ENCODE measurements at regions not wholly inside any gene's neighbourhood (a gene's known extent, or its start where the extent isn't known, plus 50 kb on each side); places are given as distances from the start of the nearest gene placed in this dataset.
A peak's percentile ranks its signal among the peaks of the same experiment; 100 is the strongest.

DNA sequence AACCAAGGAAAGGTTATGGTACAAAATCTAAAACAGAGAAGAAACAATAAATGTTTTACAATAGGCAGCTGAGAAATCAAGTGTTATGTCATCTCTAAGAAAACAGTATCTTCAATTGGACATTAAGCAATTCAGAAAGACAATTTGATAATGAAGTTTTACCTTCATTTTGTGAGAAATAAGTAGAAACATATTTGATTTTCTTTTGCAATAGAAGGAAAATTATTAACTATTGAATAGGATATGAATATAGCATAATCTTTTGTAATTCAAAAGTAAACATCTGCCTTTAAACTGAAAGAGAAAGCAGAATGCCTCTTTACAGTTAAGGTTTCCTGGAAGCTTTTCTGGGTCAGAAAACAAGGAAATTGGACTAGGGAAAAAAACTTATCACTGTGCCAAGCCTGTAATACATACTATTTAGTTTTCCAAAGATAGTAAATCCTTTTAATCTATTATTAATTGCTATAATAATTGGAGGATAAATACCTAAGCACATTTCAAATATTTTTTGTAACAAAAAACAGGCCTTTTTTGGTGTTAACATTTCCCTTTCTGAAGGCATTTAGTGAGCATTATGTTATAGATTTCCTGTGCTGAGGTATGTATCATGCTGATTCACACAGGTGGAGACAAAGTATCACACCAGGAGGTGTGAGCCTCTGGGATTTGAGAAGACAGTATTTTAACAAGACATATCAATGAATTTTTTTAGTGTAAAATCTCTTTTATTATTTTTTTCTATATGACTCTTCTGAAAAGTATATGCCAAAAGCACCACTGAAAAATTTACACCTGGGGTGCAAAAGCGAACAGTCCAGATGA is 947.0 kb upstream of the CDH2 start:
- DNase-seq = no peak

DNA sequence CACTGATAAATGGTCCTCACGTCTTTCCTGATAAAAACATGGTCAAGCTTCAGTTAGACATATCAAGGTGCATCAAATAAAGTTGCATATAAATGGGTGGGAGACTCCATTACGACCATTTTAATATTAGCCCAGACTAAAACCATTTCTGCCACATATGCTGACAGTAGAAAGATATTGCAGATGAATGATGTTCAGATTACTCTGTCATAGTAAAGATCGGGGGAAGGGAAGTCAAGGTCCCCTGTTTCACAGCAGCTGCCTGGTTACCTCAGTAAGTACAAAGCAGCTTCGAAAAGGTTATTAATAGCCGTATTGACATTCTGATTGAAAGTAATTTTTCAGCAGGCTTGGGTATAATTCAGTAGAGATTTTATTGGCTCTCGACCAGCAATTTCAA is 927.7 kb upstream of the CDH2 start:
- no peak for DNase-seq

DNA sequence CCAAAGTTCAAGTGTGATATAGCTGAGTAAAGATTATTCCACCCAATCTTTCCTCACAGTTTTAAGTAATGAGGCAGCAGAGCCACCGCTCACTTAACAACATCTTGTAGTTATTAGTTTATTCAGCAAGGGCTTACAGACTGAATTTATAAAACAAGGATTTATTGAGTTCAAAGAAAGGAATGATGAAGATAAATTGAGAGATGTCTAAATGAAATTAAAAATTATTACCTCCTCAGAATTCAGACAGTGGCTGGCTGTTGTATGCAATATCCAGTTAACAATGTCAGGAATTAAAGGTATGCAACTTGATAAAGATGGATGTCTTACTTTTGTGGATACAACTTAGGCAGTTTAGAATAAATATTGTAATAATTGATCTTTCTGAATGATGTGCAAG is 927.3 kb upstream of the CDH2 start:
- DNase-seq = no peak

DNA sequence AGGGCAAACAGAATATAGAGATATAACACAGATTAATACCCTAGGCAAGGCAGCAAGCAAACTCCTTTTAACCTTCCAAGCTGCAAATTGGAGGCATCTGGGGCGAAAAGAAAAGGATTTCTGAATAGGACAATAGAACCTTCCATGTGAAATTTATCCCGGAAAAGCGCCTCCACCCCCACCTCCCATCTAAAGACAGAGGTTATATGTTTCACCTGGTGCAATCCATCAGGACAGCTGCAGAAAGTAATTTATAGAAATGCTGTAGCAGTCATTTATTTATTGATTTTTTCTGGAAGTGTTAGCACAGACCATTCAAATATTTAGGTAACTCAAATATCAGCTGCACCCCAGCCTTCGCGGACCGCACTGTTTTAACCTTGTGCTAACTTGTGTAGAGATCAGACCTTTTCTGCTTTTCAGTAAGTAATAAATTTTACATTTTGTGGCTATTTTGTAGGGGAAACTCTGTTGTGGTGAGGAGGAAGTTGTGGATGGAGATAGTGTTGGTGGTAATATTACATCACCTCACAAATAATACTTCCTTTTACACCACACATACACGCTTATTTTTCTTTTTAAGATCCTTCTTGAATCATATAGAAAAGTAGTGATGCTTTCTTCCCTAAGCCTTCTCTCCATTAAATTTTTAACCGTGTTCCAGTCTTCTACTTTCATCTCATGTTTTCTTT is 919.3 kb upstream of the CDH2 start:
- DNase-seq = no peak

DNA sequence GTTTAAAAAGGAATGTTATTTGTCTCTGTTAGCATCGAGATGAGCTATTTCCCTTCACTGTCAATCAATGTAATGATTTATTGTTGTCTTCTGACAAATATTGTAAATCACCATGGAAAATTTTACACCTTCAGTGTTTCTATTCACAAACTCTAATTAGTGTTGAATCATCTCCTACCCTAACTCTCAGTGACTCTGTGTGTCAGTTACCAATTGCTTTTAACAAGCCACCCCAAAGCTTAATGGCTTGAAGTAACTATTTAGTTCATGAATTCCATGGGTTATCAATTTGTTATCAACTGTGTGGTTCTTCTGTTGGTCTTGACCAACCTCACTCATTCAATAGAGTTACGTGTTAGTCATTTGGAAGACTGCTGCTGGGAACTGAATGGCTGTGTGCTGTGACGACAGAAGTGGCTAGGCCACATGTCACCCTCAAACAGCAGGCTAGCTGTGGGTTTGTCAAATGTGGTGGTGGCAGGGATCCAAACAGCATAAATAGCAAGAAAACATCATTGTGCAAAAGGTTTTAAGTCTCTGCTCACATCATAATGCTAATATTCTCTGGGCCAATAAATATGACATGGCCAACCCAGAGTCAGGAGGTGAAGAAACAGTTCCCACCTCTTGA is 910.8 kb upstream of the CDH2 start:
- DNase-seq = peak; percentile 19

DNA sequence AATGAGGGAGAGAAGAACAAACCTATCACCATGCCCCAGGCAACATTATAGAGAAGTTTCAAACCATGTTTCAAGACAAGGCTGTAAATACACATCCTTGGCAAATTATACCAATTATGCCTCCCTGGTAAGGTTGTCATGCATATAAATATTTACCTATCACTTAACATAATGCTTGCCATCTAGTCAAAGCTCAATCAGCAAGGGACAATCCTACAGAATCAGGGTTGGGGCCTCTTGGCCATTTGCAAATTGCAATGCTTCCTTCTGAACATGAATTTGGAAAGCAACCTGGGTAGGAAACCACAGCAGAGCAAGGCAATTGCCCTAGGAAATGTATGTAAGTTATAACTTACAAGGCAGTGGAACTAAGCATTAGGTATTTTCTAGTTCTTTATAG is 907.2 kb upstream of the CDH2 start:
- DNase-seq = no peak

DNA sequence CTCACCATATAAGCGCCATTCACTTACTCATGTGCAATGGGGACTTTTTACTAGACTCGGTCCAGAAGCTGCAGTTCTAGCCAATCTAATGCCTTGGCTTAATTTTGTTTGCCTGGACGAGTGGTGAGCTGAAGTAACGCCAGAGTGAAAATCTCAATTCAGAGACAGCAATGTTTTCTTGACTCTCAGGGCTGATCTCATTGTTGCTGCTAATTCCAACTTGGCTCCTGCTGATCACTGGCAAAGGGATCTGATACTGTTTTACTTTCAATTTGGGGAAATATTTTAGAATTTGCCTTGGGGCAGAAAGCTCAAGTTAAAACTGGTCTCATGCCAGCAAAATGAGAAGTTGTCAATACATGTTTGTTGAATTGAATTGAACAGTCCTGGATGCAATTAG is 906.6 kb upstream of the CDH2 start:
- DNase-seq = no peak

DNA sequence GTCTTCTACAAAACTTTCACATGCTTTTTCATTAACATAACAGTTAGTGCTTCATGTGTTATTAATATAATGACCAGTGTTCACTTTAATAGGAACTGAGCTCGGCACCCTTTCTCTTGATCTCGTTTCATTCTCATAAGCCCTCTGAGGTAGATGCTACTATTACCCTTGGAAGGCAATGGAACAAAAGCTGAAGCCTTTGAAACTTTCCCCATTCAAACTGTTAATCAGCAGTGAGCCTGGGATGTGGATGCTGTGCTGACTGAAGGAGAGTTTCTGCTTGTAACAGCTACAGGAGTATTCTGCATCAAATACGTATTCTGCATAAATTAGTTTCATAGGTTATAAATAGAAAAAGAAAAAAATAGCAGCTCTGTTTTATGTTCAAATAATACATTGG is 904.0 kb upstream of the CDH2 start:
- DNase-seq = no peak

DNA sequence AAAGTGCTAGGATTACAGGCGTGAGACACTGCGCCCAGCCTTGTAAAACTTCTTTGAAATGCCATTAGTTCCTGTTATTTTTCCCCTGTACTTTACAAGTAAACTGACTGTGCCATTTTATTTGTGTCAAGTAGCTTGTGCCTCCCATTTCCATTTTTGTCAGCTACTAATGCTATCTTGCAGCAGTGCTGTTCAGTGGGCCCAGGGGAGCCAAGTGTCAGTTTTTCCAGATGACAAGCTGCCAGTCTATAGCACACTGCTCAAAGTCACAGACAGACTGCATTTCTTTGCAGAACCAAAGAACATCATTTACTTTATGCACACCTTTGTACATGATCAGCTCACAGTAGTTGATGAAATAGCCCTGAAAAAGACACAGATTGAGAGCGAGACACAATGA is 901.3 kb upstream of the CDH2 start:
- DNase-seq = peak; percentile 77

DNA sequence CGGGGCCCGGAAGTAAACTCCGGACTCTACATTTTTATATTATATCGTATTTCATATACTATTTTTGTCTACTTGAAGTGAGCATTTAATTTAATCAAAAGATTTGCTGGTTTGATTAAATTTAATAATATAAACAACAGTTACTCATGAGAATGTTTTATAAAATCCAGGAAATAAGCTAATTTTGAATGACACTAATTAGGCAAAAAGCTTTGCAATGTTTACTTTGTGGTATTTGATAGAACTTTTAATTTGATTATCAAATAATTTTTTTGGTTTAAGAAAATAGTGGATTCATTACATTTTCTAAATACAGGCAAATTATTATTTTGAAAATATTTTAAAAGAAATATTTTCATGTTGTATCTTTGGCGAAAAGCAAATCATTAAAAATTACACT is 900.4 kb upstream of the CDH2 start:
- DNase-seq = no peak

DNA sequence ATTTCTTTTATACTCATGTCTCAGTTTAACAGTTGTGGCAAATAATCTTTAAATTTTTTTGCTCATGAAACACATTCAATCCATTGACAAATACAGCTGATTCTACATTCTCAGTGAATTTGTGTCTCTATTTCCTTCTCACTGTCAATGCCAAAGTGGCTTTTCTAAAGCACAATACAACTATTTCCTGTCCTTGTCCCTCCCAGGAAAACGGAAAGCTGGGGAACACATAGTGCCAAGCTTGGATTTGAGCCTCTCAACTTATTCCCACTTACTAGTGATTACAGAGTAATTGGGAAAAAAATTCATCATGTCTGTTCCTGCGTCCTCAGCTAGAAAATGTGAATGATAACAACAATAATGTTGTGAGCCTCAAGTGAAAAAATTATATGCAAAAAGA is 899.7 kb upstream of the CDH2 start:
- DNase-seq = no peak

DNA sequence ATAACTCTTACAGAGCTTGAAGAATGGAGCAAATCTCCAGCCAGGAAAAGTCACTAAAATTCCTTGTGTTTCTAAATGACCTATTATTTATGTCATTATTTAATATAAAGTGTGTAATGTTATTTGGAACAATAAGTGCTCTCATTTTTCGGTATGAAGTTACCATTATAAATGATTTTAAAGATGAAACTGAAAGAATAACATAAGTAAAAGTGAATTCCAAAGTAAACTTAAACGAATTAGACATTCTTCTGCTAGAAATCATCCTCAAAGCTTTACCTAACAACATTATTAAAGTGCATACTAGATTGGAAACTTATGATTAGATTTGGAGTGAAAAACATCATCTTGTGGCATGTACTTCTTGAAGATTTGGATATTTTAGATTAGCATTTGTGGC is 897.2 kb upstream of the CDH2 start:
- no peak for DNase-seq

DNA sequence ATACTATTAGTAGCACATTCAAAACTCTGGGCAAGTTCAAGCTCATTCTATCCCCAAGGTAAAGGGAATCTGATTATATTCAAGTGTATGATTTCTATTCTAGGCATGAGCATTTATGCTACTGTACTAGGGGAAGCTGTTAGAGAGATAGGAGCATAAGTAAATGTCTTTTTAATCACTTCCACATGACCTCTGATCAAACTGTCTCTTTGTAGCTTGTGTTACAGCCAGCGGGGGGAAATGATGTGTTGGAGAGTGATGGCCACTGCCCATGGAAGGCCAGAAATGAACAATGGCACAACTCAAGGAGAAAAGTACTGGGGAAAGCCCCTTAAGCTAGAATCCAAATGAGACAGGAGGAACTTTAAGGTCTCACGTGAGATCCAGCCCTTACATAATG is 894.9 kb upstream of the CDH2 start:
- no peak for DNase-seq

DNA sequence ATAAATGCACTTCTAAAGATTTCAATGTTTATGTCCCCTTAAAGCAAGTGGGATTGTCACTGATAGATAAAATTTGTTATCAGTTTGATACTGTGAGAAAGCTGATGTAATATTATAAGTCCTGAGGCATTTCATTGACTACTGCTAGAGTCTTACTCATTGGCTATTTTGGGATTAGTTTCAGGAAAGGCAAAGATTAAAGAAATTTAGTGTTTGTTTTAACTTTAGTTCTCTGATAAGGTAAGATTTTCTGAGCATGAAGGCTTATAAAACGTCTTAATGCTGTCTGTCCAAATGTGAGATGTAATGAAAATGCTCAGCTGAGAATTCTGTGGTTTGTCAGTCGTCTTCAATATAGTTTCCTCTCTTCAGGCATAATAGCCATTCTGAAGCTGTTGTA is 886.4 kb upstream of the CDH2 start:
- no peak for DNase-seq

DNA sequence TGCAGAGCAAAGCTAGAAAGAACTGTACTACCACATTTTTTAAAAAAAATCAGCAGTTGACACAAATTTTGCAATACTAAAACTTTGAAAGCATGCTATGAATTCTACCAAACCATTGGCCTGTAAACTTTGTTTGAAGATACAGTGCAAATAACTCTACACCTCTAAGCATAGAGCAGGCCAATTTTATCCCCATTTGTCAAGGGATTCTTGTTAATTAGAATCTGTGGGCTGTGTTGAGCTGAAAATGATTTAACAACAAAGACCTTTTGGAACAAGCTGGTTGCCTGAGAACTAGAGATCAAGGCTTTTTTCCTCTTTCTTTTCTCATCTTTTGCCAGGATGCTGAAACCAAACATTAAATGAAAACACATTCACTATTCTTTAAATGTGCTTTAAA is 886.0 kb upstream of the CDH2 start:
- no peak for DNase-seq

DNA sequence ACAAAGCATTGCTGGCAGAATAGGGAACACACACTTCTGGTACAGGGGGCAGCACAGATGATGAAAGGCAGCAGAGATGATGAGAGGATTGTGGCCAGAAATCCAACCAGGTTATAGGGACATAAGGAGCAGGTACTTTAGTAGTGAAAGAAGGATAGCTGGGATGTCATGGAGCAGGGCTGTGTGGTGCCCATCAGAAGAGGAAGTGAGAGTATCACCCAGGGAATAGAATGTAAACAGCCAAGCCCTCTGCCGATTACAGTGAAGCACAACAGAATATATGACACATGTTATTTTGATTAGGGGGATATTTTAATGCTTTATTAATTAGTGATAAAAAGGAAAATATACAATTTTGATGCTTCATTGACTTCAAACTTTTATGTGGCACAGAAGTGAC is 883.4 kb upstream of the CDH2 start:
- DNase-seq = no peak

DNA sequence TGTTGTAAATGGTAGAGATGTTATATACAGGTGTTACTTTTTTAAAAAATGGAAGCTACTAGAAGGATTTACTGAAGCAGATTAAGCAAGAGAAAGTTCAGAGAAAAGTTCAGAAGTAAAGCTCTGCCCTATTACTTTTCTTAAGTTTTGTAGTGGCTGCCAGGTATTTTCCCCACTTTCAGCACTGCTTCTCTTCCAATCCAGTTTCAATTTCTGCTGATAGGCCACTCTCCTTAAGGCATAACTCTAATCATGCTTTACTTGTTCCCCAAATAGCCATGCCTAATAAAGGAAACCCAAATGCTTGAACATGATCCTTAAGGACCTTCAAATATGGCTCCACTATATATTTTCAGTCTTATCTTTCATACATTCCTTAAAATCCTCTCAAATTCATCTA is 880.8 kb upstream of the CDH2 start:
- no peak for DNase-seq

DNA sequence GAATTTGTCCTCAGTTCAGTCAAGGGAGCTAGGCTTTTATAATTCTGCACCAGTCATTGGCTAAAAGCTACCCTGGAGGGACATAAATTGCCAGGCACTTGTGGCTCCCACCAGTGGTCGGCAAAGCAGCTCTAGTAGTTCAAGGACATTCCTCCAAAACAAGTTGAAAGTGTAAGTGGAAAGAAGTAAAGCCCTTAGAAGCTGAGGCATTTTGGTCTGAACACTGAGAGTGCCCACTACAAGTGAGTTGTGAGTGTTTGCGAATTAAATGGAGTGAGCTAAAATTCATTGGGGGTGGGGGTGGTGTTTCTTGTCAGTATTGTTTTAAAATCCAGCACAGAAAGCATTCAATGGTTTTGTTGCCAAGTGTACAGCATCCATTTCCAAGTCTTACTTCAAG is 879.9 kb upstream of the CDH2 start:
- DNase-seq = no peak

DNA sequence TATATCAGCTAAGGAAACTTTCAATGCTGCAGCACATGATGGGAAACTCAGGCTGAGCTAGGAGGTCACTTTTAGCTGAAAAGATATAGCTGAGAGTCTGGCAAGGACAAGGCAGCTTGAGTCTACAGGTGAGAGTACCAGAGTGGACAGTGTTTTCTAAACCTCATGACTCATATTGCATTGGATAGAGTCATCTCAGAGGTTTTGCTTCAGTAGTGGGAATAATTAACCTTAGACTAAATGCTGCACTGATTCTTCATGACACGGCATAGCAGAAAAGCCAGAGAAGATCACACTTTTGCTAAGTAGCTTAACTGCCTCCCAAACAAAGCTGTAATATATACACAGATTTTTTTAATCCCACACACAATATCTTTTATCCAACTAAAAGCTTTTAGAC is 865.0 kb upstream of the CDH2 start:
- no peak for DNase-seq

DNA sequence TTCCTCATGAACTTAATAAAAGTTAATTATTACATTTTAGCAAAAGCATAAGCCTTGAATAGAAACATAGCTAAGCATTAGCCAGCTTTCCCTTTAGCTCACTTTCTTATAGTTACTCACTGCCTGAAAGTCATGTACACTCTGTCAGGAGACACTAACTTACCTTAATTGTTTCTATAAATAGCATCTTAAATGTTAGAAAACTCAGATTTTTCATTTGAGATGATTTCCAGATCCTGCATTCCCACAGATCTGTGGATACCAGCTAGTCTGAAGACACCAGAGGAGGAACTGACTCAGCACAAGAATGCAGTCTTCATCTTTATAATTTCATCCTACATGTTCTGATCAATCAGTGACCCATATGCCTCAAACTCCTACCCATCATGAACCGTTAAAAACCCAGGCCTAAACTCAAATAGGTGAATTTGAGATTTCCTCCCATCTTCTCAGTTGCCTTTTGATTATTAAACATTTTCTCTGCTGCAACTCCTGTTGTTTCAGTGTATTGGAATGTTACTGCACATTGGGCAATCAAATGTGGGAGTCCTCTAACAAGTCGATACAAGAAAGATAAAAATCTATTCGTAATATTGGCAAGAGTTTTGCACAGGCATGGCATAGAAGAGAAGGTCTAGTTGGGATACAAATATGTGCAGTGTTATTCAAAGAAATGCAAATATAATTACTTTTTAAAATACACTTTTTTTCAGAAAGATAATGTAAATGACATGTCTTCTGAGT is 857.4 kb upstream of the CDH2 start:
- DNase-seq = no peak

DNA sequence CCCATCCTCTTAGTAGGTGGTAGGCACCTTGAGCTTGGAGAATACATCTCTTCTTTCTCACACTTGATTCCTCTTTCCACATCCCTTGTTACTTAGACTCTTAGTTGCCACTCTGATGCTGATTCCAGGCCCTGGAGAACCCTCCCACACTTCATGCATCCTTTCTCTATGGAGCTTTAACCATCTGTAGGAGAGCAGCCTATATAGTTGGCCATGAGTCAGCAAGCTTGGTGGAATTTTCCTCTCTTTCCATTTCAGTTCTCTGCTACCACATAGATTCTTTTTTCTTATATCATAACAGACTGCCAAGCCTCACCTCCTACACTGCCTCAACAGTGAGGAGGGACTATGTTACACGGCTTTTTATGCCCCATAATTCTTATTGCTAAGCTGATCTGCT is 851.6 kb upstream of the CDH2 start:
- no peak for DNase-seq

DNA sequence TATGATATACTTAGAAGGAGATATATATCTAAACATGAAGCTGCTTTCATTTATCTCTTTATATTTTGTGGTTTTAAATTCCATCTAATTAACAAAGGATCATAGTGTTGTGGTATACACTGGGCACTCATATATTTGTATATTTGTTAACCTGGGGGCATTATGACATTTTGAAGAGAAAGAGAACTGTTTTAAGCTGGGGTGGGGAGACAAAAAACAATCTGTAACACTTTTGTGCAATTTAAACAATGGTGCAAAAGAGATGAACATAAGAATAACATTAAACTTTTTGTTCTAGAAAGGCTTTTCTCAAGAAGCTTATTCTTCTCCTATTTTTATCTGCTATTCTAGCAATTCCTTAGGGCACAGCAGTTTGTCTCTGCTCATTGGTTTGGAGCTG is 842.0 kb upstream of the CDH2 start:
- no peak for DNase-seq

DNA sequence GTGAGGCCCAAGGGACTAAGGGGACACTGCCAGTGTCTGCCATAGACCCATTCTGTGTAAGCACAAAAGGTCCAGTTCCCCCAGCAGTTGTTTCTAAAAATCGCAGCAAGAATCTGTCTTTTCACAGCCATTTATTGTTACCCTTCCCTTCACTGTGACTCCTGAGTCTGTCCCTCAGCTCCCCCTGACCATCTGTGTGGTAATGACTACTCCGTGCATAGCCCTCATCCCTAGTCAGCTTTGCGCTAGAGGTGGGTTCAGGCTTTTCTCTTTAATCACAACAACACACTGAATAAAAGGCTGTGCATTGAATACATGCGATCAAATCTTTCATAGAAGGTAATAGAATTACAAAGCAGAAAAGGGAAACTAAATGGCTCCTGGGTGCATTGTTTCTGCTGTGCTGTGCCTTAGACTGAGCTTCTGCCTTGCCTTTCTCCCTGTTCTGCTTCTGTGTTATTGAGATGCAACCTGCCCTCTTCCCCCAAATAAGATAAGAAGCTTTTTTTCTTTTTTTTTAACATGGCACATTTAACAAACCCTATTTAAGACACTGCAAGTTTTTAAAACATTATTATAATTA is 836.0 kb upstream of the CDH2 start:
- no peak for DNase-seq
